CD4-positive, alpha-beta T cell treated with Interferon gamma for 1 hour (primary cell): ENCODE measurements at regions not wholly inside any gene's neighbourhood (a gene's known extent, or its start where the extent isn't known, plus 50 kb on each side); places are given as distances from the start of the nearest gene placed in this dataset.
A peak's percentile ranks its signal among the peaks of the same experiment; 100 is the strongest.
"Not testable (repeated sequence)": the region's sequence is repeated elsewhere in the genome, so short reads cannot be mapped to it uniquely, and the experiment has no call there.

Experiments used
- DNase-seq: peaks from one replicate; pipeline ENCODE4 v3.0.0-alpha.2; 2020

GRCh38 chr6:105686793-105687192, 283.9 kb upstream of the PREP start:
- DNase-seq: not testable (repeated sequence)

- DNase-seq: no peak
These were observed 278.2 kb upstream of the PREP start for GRCh38 chr6:105681061-105681460.

DNA sequence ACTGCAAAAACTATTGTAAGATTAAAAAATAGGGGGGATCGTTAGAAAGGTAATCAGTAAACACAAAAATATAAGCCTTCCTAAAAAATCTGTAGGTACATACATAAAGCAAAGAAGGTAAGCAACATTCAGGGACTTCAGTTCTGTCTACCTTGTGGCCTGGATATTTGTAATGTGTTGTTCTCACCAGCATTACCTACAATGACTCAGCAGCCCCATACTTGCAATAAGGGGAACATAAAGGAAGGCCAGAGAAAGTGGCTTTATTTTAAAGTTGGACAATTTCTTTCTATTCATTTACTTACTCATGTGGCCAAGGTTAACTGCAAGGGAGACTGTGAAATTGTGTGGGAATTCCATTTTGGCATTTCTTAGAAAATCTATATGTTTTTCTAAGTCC, 277.2 kb upstream of the PREP start:
- no peak for DNase-seq

DNA sequence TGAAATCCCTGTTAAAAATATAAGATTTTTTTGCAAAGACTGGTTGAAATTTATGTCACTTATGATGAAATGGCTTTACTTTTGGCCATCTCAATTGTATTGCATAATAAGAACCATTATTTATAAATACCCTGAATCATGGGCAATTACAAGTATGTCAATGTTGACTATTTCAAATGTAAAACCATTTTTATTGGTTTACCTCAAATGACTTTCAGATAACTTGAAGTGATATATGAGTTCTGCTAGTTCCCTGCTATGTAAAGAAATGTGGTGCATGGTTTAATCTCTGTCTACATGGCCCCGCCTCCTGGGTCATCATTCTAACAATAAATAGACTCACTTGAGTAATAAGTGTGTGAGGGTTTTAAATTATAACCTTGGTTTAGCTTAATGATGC, 275.6 kb upstream of the PREP start:
- no peak for DNase-seq

DNA sequence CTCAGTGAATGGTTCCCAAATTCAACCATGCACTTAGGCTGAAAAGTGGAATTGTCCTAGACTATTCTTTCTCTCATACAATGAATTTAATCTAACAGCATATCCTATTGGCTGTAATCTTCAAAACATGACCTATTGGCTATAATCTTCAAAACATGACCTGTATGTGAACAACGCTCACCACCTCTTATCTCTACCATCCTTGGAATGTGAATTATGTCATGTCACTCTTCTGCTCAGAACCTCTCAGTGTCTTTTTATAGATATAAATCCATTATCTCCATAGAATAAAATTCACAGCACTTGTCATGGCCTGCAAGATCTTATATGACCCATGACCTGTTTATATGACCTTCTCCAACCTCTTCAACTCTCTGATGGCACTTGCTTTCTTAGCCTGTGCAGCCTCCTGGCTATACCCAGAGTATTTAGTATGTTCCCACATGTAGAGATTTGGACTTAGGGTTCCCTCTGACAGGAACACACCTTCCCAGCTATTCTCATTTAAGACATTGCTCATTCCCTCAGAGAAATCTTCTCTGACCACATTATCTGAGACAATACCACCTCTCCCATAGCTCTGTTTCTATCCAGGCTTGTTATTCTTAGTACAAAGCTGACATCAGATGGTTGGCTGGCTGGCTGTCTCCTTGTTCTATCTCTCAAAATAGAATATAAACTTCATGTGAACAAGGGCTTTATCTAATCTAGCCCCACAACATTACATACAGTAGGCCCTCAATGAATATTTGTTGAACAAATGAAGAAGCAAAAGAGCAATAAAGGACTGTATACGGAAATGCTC, 275.0 kb upstream of the PREP start:
- DNase-seq: no peak

DNA sequence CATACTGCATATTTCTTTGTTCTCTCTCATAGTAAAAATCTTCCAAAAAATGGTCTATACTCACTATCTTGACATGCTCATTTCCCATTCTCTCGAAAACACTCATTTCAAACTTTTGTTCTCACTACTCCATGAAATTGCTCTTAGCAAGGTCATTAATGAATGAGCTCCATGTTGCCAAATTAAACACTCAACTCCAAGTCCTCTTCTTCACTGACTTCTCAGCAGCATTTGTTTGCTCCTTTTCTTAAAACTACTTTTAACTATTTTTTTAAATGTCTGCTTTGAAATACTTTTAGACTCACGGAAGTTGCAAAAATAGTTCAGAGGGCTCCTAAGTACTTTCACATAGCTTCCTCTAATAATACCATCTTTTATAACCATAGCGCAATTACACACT, 274.0 kb upstream of the PREP start:
- DNase-seq: no peak

GRCh38 chr6:105675715-105676397, 273.0 kb upstream of the PREP start:
- no peak for DNase-seq

DNA sequence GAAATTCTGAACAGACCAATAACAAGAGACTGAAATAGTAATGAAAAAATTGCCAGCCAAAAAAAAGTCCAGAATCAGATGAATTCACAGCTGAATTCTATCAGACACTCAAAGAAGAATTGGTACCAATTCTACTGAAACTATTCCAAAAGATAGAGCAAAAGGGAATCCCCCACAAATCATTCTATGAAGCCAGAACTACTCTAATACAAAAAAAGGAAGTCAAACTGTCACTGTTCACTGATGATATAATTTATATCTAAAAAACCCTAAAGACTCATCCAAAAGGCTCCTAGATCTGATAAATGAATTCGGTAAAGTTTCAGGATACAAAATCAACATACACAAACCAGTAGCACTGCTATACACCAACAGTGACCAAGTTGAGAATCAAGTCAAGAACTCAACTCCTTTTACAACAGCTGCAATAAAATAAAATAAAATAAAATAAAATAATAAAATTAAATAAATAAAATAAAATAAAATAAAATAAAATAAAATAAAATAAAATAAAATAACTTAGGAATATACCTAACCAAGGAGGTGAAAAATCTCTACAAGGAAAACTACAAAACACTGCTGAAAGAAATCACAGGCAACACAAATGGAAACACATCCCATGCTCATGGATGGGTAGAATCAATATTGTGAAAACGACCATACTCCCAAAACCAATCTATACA, 270.1 kb upstream of the PREP start:
- not testable (repeated sequence) for DNase-seq

DNA sequence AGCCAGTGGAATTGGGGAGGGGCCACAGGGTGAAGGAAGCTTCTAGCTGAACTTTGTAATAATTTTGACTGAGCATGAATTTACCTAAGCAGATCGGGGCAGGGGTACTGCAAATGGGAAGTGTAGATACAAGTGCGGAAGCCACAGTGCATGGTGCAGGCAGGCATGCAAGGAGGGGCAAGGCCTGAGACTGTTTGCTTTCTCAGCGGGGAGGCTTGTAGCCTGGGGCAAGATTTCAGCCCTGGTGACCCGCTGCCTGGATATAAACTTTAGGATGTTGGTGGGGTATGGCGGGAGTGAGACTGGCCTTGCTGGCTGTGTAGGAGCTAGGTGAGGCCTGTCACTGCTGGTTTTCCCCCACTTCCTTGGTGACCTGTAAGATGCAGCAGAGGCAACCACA, 266.4 kb upstream of the PREP start:
- no peak for DNase-seq

DNA sequence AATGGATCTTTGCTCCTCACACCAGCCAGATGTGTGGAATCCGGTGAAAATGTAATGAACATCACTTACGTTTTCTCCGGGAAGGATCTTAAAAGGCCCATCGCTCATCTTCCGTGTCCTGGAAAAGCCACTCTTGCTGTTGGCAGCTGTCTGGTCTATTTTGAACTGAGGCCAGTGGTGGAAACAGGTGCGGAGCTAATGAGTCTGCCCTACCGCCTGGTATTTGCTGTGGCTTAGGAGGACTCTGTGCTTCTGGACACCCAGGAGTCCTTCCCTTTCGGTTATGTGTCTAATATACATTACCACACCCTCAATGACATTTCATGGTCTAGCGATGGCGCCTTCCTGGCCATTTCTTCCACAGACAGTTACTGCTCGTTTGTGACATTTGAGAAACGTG, 264.2 kb upstream of the PREP start:
- no peak for DNase-seq

DNA sequence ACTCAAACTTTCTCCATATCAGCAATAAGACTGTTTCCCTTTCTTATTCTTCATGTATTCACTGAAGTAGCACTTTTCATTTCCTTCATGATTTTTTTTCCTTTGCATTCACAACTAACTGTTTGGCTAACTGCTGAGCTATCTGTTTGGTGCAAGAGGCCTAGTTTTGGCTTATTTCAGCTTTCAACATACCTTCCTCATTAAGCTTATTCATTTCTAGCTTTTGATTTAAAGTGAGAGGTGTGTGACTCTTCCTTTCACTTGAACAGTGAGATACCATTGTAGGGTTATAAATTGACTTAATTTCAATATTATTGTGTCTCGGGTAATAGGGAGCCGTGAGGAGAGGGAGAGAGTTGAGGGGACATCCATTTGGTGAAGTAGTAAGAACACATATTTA, 262.0 kb upstream of the PREP start:
- no peak for DNase-seq

- no peak for DNase-seq
These were observed 249.1 kb upstream of the PREP start for GRCh38 chr6:105651969-105652368.

- DNase-seq: no peak
These were observed 247.5 kb upstream of the PREP start for GRCh38 chr6:105650347-105650746.

- DNase-seq: no peak
These were observed 246.3 kb upstream of the PREP start for GRCh38 chr6:105649192-105649591.

- DNase-seq: no peak
These were observed 245.4 kb upstream of the PREP start for GRCh38 chr6:105648276-105648675.

DNA sequence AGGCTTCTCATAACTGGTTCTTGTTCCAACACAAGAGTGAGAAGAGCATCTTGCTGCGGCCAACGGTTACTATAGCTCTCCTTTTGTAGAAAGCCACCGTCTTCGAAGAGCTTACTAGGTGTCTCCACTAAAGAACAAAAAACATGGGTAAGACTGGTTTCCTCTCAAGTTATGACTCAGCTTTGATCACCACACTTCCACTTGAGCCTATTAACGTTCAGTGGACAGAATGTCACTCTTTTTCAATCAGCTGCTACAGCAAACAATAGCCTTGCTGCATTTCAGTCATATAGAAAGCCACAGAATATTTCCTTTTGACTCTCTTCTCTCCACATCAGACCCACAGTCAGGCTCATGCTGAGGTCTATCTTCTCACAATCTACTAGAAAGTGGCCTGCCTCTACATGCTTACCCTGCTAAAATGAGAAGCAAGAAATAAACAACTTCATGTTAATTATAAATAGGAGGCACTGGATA, 243.5 kb upstream of the PREP start:
- DNase-seq: peak; percentile 6

- DNase-seq: no peak
These were observed 243.1 kb upstream of the PREP start for GRCh38 chr6:105645958-105646357.

GRCh38 chr6:105645156-105645555, 242.3 kb upstream of the PREP start:
- no peak for DNase-seq

- DNase-seq: no peak
These were observed 241.8 kb upstream of the PREP start for GRCh38 chr6:105644691-105645090.

DNA sequence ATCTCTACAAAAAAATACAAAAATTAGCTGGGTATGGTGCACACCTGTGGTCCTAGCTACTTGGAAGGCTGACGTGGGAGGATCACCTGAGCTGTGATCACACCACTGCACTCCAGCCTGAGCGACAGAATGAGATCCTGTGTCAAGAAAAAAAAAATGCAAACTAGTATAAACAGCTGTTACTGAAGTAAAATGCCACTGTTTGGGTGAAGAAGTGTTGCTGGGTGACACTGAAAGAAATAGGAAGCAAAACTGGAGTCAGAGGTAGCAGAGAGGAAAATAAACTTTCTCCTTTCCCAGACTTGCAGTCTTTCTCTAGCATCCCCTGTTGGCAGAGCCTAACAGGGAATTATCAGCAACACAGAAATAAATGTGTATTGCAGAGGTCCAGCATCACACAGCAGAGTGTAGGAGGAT, 241.2 kb upstream of the PREP start:
- DNase-seq: no peak

DNA sequence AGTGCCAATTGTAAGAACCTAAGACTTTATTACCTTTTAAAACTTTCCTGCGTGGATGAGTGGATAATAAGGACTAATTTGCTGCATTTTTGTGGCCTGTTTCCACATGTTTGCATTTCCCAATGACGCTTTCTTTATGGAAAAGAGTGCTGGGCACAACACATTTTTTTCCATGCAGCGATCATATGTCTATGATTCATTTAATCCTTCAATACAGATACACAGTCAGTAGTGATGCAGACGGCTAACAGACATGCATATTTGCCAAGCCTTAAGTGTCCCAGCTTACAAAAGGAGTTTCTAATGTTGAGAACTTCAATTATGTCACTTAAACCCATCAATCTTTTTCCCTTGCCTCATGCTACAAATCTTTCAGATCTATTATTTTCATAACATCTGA, 239.8 kb upstream of the PREP start:
- no peak for DNase-seq

- no peak for DNase-seq
These were observed 238.6 kb upstream of the PREP start for GRCh38 chr6:105641504-105641903.

DNA sequence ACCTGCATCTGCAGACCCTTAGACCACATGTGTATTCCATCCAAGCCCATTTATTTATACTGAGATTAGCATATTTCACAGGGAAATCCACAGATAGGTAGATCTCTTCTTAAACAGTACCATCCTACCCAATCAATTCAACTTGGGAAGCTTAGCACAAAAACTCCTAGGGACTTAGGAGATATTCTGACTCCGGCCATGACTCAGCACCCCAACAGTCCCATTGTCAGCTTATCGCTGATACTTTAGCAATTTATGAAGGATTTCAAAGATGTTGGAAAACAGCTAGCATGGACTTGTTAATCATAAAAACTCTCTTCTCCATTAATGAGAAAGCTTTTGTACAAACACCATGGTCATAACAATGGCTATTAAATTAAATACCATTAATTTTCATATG, 236.2 kb upstream of the PREP start:
- DNase-seq: no peak

DNA sequence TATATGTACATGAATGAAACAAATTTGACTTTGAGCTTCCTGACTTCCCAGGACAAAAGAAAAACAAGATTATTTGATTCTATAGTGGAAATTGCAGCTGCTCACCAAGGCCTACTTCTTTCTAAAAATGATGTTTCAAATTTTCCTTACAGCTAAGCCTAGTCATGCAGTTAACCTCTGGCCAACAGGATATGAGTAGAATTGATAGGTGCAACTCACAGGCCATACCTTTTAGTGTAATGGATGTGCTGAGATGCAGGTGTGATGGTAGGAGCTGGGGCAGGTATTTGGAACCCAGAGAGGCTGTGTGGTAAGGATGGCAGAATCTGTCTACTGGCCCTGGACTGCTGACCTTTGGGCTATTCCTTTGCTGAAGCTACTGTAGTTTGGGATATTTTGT, 230.9 kb upstream of the PREP start:
- DNase-seq: no peak
